Renal cortex interstitium (tissue), 11 donors: ENCODE measurements at regions not wholly inside any gene's neighbourhood (a gene's known extent, or its start where the extent isn't known, plus 50 kb on each side); places are given as distances from the start of the nearest gene placed in this dataset.
"Not testable (repeated sequence)": the region's sequence is repeated elsewhere in the genome, so short reads cannot be mapped to it uniquely, and the experiment has no call there.

Source experiments
- DNase-seq, 11 donors: peaks; one replicate each; pipeline ENCODE4 v3.0.0-alpha.2; 2013; ENCODE audit warnings: low read depth in 9 of 11, low spot score in 4 of 11; ENCODE audit errors: extremely low read depth in 1 of 11

DNA sequence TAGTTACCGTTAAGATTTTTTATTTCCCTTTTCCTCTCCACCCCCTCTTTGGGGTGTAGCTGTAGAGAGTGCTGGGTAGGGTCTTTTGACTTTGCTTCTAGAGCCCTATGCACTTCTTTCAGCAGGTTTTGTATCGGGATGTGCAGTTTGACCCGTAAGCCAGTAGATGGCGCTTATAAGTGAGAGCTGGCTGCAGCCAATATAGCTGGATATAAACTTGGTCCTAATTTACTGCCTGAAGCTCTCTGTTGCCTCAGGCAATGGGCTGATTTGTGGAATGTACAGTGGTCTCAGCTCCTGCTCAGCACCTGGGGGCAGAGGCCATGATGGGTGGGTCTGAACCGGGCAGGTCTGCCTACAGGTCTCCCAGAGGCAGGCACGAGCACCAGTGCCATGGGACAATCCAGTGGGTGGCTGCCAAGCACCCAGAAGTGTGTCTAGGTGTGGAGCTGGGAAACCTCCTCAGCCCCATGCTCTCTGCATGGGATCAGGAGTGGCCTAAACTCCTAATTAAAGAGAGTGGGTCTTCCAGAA is 146.5 kb downstream of the SPANXN1 start:
- DNase-seq: no peak

GRCh38 chrX:145394344-145394743 is 147.0 kb downstream of the SPANXN1 start:
- DNase-seq: no peak

DNA sequence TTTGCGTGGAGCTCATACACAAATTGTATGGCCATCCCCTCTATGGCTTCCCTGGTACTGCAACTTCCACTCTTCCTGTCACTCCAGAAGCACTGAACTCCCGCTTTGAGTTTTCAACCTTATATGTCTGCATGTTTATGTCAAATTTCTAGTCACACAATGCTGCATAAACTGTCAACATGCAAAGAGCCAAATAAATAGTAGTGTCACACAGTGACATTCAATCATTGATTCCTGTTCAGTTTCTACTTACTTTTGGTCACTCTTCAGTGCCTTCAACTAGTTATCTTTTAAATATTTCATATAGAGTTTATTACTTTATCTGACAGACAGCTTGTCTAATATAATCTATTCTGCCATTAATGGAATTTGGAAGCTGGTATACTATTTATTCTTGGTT is 149.3 kb downstream of the SPANXN1 start:
- no peak for DNase-seq

DNA sequence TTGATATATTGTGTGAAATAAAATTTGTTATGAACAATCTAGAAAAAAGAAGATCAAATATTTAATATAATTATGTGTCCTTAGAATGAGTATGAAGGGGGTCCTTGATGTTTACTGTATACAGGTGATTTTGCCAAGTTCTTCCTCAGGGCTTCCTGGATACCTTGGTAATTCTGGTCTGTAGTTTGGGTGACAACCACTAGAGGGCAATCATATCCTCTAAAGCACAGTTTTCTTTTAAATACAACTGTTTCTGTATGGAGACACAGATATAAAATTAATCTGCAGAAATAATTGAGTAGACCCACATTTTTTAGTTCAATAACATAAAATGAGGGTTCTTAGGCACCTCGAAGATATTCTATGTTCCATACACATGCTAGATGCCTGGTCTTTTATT is 157.7 kb downstream of the SPANXN1 start:
- peak in 6 of 11 donors; percentile 1 to 15 (median 2) for DNase-seq

DNA sequence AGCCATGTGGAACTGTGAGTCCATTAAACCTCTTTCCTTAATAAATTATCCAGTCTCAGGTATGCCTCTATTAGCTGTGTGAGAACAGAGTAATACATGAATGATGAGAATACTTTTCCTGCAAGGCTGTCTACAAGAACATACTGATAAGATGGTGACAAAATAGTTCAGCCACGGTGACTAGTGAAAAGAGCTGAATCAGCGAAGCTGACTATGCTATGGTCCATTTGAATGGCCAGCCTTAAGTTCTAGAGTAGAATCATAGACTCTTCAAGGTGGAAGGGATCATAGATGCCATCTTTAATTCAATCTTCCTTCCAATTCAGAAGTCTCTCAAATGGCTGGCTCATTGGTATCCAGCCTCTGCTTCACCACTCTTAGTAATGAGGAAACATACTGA is 163.3 kb downstream of the SPANXN1 start:
- DNase-seq: no peak

GRCh38 chrX:145436211-145436610 is 188.9 kb downstream of the SPANXN1 start:
- DNase-seq: not testable (repeated sequence)

GRCh38 chrX:145464650-145465049 is 217.3 kb downstream of the SPANXN1 start:
- DNase-seq: no peak

DNA sequence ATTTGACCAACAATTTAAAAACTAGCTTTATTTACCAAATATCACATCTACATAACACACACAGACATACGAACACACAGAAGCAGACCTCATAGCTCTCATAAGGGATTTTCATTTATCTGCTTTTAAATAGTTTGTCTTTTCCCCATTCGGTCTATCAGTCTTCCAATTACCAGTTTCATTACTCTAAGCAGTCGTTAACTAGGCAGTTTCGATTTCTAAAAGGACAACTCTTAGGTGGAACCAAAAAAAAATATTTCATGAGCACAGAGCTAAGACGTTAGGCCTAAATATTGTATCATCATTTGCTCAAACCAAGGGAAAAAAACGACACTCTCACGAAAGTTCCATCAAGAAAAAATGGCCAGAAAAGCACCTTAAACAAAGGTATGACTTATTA is 228.4 kb downstream of the SPANXN1 start:
- no peak for DNase-seq

DNA sequence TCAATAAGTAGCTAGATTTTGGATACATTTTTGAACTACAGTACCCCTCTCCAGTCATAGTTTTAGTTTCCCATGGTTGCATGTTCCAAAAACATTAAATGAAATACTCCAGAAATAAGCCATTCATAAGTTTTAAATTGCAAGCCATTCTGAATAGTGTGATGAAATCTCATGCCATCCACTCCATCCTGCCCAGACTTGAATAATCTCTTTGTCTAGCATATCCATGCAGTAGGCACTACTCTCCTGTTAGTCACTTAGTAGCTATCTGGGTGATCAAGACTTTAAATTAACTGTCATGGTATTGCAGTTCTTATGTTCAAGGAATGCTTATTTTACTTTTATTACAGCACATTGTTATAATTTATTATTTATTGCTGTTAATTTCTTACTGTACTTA is 237.4 kb downstream of the SPANXN1 start:
- DNase-seq: no peak

DNA sequence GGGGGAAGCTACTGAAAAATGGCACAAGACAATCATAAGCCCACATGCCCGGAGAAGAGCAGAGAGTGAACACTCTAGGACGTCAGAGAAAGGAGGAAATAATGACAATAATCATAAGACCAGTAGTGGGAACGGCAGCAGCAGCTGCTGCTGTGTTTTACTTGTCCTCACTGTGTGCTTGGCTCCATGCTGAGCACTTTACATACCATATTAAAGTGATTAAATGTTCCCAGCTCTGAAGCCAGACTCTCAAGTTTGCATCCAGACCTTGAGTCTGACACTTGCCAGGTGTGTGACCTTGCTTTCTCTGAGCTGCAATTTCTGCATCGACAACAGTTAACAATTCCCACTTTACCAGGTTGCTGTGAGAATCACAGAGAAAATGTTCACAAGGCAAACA is 255.4 kb downstream of the SPANXN1 start:
- no peak for DNase-seq

- DNase-seq: no peak
Measured at GRCh38 chrX:145506214-145506613, 258.9 kb downstream of the SPANXN1 start.

- DNase-seq: no peak
Measured at GRCh38 chrX:145524931-145525330, 277.6 kb downstream of the SPANXN1 start.

DNA sequence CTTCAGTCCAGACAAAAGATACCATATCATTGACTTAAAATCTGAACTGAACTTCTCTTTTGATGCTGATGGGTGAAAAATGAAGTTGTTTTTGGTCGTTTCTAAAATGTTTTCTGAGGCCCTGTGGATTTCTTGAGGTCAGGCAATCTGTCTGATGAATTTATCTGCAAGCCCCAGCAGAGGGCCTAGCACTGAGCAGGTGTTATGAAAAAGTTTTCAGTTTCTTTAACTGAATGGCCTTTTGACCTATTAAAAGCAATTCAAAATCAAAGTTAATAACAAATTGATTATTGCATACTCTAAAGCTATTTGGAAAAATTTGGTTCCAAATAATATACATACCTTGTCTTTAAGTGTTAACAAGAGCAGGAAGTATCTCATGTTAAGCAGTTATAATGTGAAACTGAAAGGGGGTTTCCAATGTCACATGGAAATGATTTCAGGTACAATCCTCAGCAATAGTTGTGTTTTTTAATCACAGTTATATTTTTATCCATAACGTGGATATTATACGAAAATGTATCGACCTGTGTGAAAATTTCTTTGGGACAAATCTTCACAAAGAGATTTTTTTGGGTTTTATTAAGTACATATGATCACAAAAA is 285.0 kb downstream of the SPANXN1 start:
- DNase-seq: no peak

GRCh38 chrX:145533534-145533933 is 284.1 kb upstream of the SLITRK2 start:
- DNase-seq: no peak

DNA sequence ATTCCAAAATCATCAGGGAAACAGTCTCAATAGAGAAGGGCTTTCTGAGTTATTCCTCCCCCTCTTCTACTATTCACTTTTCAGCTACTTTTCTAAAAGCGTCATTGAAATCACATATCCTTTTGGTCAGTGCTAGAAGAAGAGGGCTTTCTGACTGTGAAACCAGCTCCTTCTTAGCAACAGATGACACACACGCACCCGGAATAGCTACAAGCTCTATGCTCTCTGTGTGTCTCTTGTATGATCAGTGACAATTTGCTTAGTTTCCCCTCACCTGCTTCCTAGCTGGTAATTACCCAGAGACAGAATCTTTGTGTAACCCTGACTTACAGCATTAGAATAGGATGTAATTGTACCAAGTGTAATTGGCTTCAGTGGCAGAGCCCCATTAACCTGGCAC is 268.1 kb upstream of the SLITRK2 start:
- no peak for DNase-seq

DNA sequence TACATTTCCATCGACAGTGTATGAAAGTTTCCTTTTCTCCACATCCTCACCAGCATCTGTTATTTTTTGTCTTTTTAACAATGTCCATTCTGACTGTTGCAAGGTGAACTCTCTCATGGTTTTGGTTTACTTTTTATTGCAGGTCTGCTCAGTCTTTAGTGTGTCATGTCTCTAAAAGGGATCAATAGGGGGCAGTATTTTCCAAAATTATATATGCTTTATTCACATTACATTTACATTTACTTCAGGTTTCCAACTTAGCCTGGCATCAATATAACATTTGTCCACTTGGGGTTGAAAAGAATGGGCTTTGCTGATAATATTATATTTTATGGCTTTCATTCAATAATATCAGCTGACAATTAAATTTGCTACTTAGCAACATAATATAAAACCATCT is 265.0 kb upstream of the SLITRK2 start:
- DNase-seq: no peak

- no peak for DNase-seq
Measured at GRCh38 chrX:145553702-145554101, 263.9 kb upstream of the SLITRK2 start.

DNA sequence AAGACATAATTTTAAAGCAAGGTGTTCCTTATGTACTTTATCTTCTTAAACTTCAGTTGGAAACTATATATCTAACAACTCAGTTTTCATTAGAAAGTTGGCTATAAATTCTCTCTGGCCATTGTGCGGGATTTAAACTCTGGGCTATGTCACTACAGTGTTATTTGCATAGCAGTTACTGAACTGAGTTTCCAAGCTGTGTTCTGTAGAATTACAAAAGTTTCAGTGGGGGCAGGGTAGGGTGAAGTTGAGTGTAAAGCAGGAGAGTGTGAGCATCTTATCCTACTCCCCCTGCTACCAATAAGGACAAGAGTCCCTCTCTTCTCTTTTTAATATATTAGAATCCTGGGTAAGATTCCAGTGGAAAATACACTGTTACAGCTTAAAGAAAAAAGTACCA is 254.5 kb upstream of the SLITRK2 start:
- no peak for DNase-seq

- DNase-seq: no peak
Measured at GRCh38 chrX:145609951-145610511, 207.6 kb upstream of the SLITRK2 start.

- DNase-seq: no peak
Measured at GRCh38 chrX:145613894-145614293, 203.7 kb upstream of the SLITRK2 start.

- no peak for DNase-seq
Measured at GRCh38 chrX:145620666-145621065, 197.0 kb upstream of the SLITRK2 start.
